ENCODE measurements at regions not wholly inside any gene's neighbourhood (a gene's known extent, or its start where the extent isn't known, plus 50 kb on each side); places are given as distances from the start of the nearest gene placed in this dataset.

GRCh38 chr7:115124409-115124939, 202.6 kb downstream of the MDFIC start:
- Mint-ChIP-seq H3K27ac (no peak overlapping the region), H3K9me3 (ENCODE audit: insufficient read depth) (no peaks in the 10 kb centered on the region), H3K4me1 (peaks cover 2% of the 10 kb centered on the region), H3K27me3 (no peaks in the 10 kb centered on the region), H3K4me3 (no peak overlapping the region)
- Histone ChIP-seq H3K36me3 (replicated peaks in 1 of 2; ENCODE audit: control extremely low read depth in 1 of 2, control insufficient read depth in 1 of 2, extremely low read depth in 1 of 2, insufficient read depth in 2 of 2, low read length in 1 of 2) (no peaks in the 10 kb centered on the region), H3K4me3 (ENCODE audit: control extremely low read depth in 1 of 5, extremely low read depth in 1 of 5, insufficient read depth in 1 of 5, low read depth in 2 of 5, low read length in 4 of 5) (no peak overlapping the region), H3K9ac (ENCODE audit: low read length) (no peak overlapping the region), H3K79me2 (ENCODE audit: control insufficient read depth, insufficient read depth, low read length) (no peaks in the 10 kb centered on the region), H3K9me3 (ENCODE audit: control extremely low read depth in 1 of 3, control insufficient read depth in 2 of 3, insufficient read depth in 1 of 3, low read length in 2 of 3) (no peaks in the 10 kb centered on the region), H2AFZ (ENCODE audit: insufficient read depth, low read depth, low read length, poor library complexity, severe bottlenecking) (no peak overlapping the region), H3K27me3 (replicated peaks in 1 of 4; ENCODE audit: control extremely low read depth in 1 of 4, control insufficient read depth in 3 of 4, insufficient read depth in 4 of 4, low read length in 3 of 4) (no peaks in the 10 kb centered on the region), H3K4me2 (replicated peaks; ENCODE audit: low read depth, low read length, poor library complexity, severe bottlenecking) (no peak overlapping the region), H3K4me1 (ENCODE audit: control insufficient read depth in 2 of 2, insufficient read depth in 2 of 2, low read length in 2 of 2) (no peaks in the 10 kb centered on the region), H3K27ac (ENCODE audit: low read length in 2 of 2) (no peak overlapping the region), H4K20me1 (ENCODE audit: control insufficient read depth, insufficient read depth, low read length, poor library complexity, severe bottlenecking) (no peaks in the 10 kb centered on the region)
- CTCF ChIA-PET = no interaction called here
- TF ChIP-seq EZH2 (IDR thresholded peaks at IDR 0.05; ENCODE audit: borderline replicate concordance, insufficient read depth, low read depth, low read length, poor library complexity, severe bottlenecking) = no peak
- TF ChIP-seq, protein P1, sequence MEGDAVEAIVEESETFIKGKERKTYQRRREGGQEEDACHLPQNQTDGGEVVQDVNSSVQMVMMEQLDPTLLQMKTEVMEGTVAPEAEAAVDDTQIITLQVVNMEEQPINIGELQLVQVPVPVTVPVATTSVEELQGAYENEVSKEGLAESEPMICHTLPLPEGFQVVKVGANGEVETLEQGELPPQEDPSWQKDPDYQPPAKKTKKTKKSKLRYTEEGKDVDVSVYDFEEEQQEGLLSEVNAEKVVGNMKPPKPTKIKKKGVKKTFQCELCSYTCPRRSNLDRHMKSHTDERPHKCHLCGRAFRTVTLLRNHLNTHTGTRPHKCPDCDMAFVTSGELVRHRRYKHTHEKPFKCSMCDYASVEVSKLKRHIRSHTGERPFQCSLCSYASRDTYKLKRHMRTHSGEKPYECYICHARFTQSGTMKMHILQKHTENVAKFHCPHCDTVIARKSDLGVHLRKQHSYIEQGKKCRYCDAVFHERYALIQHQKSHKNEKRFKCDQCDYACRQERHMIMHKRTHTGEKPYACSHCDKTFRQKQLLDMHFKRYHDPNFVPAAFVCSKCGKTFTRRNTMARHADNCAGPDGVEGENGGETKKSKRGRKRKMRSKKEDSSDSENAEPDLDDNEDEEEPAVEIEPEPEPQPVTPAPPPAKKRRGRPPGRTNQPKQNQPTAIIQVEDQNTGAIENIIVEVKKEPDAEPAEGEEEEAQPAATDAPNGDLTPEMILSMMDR (IDR thresholded peaks at IDR 0.05) = no peak
- ATAC-seq (ENCODE audit: low read depth) (no peak), DNase-seq (no peak)
- intact Hi-C loops (cut with micrococcal nuclease) = no loop called here
- POLR2A ChIA-PET = no interaction called here

- Histone ChIP-seq H3K4me1 (ENCODE audit: control insufficient read depth in 2 of 2, insufficient read depth in 2 of 2, low read length in 2 of 2) (no peaks in the 10 kb centered on the region), H3K4me3 (ENCODE audit: control extremely low read depth in 1 of 5, extremely low read depth in 1 of 5, insufficient read depth in 1 of 5, low read depth in 2 of 5, low read length in 4 of 5) (no peak overlapping the region), H3K36me3 (replicated peaks in 1 of 2; ENCODE audit: control extremely low read depth in 1 of 2, control insufficient read depth in 1 of 2, extremely low read depth in 1 of 2, insufficient read depth in 2 of 2, low read length in 1 of 2) (no peaks in the 10 kb centered on the region), H3K27me3 (replicated peaks in 1 of 4; ENCODE audit: control extremely low read depth in 1 of 4, control insufficient read depth in 3 of 4, insufficient read depth in 4 of 4, low read length in 3 of 4) (no peaks in the 10 kb centered on the region), H3K79me2 (ENCODE audit: control insufficient read depth, insufficient read depth, low read length) (no peaks in the 10 kb centered on the region), H4K20me1 (ENCODE audit: control insufficient read depth, insufficient read depth, low read length, poor library complexity, severe bottlenecking) (no peaks in the 10 kb centered on the region), H3K9ac (ENCODE audit: low read length) (no peak overlapping the region), H2AFZ (ENCODE audit: insufficient read depth, low read depth, low read length, poor library complexity, severe bottlenecking) (no peak overlapping the region), H3K4me2 (replicated peaks; ENCODE audit: low read depth, low read length, poor library complexity, severe bottlenecking) (no peak overlapping the region), H3K27ac (ENCODE audit: low read length in 2 of 2) (no peak overlapping the region), H3K9me3 (ENCODE audit: control extremely low read depth in 1 of 3, control insufficient read depth in 2 of 3, insufficient read depth in 1 of 3, low read length in 2 of 3) (no peaks in the 10 kb centered on the region)
- H3K27me3 Mint-ChIP-seq = no peaks in the 10 kb centered on the region
- no peak for DNase-seq
- no peaks in the 10 kb centered on the region for H3K9me3 Mint-ChIP-seq (ENCODE audit: insufficient read depth)
- ATAC-seq (ENCODE audit: low read depth) = no peak
- intact Hi-C loops (cut with micrococcal nuclease) = no loop called here
- H3K4me3 Mint-ChIP-seq = no peak overlapping the region
- ChIA-PET CTCF (no interaction called here), POLR2A (no interaction called here)
- TF ChIP-seq, protein P1 (IDR thresholded peaks at IDR 0.05) = no peak
- TF ChIP-seq EZH2 (IDR thresholded peaks at IDR 0.05; ENCODE audit: borderline replicate concordance, insufficient read depth, low read depth, low read length, poor library complexity, severe bottlenecking) = no peak
- H3K4me1 Mint-ChIP-seq = peaks cover 2% of the 10 kb centered on the region
- no CpG with 5 or more reads among the region's 2 CpGs for WGBS (ENCODE audit: insufficient coverage)
- no peak overlapping the region for H3K27ac Mint-ChIP-seq
These were observed 201.5 kb downstream of the MDFIC start for GRCh38 chr7:115123441-115123840.
